Transverse colon (tissue), 4 donors: ENCODE measurements at regions not wholly inside any gene's neighbourhood (a gene's known extent, or its start where the extent isn't known, plus 50 kb on each side); places are given as distances from the start of the nearest gene placed in this dataset.

Experiments used
- DNase-seq: peaks from one replicate; pipeline ENCODE4 v3.0.0-alpha.2; 2019
- H3K27ac ChIP-seq, 4 donors: fragments of 200-600 bp; sonication (generic); 2 replicates each; pipeline ENCODE4 v1.5.1; 2016 to 2018; ENCODE audit warnings: inconsistent platforms in 4 of 4
- H3K27me3 ChIP-seq: fragments of 200-600 bp; sonication (generic); 2 replicates; pipeline ENCODE4 v1.5.1; 2017; ENCODE audit warnings: inconsistent platforms
- H3K36me3 ChIP-seq, 4 donors: fragments of 200-600 bp; sonication (generic); 2 replicates each; pipeline ENCODE4 v1.5.1; 2017 to 2019; ENCODE audit warnings: inconsistent platforms in 4 of 4
- H3K4me1 ChIP-seq, 4 donors: fragments of 200-600 bp; sonication (generic); 2 replicates each; pipeline ENCODE4 v1.5.1; 2017 to 2020; ENCODE audit warnings: inconsistent platforms in 4 of 4
- H3K4me3 ChIP-seq, 4 donors: fragments of 200-600 bp; sonication (generic); 1 replicate in 1 of 4; 2 replicates in 3 of 4; pipeline versions ENCODE4 v1.5.1 to v1.6.1; 2017 to 2019; ENCODE audit warnings: inconsistent platforms in 4 of 4
- H3K9me3 ChIP-seq, 2 donors: fragments of 200-600 bp; sonication (generic); 2 replicates each; pipeline ENCODE4 v1.5.1; 2017 to 2019; ENCODE audit warnings: inconsistent platforms in 2 of 2
- EP300 ChIP-seq: sonication (generic); formaldehyde crosslinking; IDR thresholded peaks from one replicate; pipeline ENCODE4 v1.6.1; 2017; ENCODE audit warnings: antibody characterized with exemption, low read depth
- POLR2A ChIP-seq: fragments of 450-650 bp; IDR thresholded peaks from one replicate; pipeline ENCODE4 v1.6.1; 2016; ENCODE audit warnings: antibody characterized with exemption, mild to moderate bottlenecking, moderate library complexity
- POLR2AphosphoS5 ChIP-seq, 3 donors: sonication (generic); formaldehyde crosslinking; IDR thresholded peaks; one replicate each; pipeline ENCODE4 v1.6.1; 2016; ENCODE audit warnings: antibody characterized with exemption in 3 of 3
- WGBS, 2 donors: methylation state at CpG; one replicate each; pipeline ENCODE4 v1.1.5; 2018; ENCODE audit warnings: low coverage in 1 of 2; 5-methylcytosine and 5-hydroxymethylcytosine counted together
- in situ Hi-C, 4 donors: fragments of 200-750 bp; cut with MboI; loops; one replicate each; pipeline versions ENCODE4 v1.15.0 to v1.15.1; 2017; ENCODE audit warnings: low sequenced_read_pairs in 3 of 4, low pct_ligation_motif_present in 1 of 4, low pct_unique_long_range_greater_than_20kb in 1 of 4
- intact Hi-C: fragments of 100-400 bp; cut with DNase I; formaldehyde crosslinking; loops from one replicate; pipeline ENCODE4 v1.15.1; 2023; ENCODE audit warnings: low total_unique reads
- TF ChIP-seq, protein P1 (sequence below), 5 experiments: fragments of 200-600 bp in 3 of 5; fragments of 450-650 bp in 2 of 5; sonication (generic) in 3 of 5; IDR thresholded peaks; 1 replicate in 2 of 5; 2 replicates in 3 of 5; pipeline ENCODE4 v1.5.1; 2016 to 2017; ENCODE audit warnings: antibody characterized with exemption in 5 of 5, inconsistent platforms in 3 of 5, mild to moderate bottlenecking in 2 of 5, moderate library complexity in 1 of 5

DNA sequence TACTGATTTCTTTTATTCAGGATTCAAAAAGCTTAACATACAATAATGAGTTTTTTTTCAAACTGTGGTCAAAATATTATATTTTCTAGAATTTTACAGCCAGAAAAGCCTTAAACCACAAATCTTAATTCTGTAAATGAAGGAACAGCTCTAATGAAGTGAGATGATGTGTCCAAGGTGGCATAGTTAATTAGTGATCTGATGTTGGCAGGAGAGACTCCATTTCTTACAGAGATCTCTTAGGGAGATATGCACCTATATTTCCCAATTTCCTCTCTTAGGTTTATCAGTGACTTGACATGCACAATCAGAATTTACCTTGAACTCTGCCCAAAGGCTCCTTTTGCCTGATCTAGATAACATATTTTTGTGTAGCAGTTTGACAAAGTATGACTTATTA lies 211.1 kb upstream of the ZNF804B start:
- in situ Hi-C loops: no loop called here
- Histone ChIP-seq H3K27me3 (no peaks in the 10 kb centered on the region), H3K4me1 (no peaks in the 10 kb centered on the region), H3K9me3 (peaks cover 0 to 7% of the 10 kb centered on the region in 2 donors), H3K27ac (no peak overlapping the region), H3K4me3 (no peak overlapping the region), H3K36me3 (no peaks in the 10 kb centered on the region)
- intact Hi-C loops: no loop called here
- DNase-seq: no peak
- no peak for TF ChIP-seq EP300

DNA sequence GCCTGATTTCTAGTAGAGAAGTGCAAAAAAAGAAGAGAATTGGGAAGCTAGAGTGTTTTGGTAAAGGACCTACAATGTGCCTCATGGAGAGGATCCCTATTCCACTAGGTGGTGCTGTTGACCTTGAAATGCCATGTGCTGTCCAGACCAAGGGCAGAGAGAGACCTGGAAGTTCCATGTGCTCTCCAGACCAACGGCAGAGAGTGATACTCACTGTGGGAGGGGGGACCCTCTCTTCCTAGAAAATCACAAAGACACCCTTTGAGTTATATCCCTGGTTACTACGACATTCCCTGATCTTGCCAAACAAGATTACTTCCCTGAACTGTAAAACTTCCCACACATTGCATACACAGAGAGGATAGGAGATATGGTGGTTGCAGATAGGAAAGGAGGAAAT lies 212.7 kb upstream of the ZNF804B start:
- Histone ChIP-seq H3K9me3 (peaks cover 0 to 7% of the 10 kb centered on the region in 2 donors), H3K4me1 (no peaks in the 10 kb centered on the region), H3K36me3 (no peaks in the 10 kb centered on the region), H3K27me3 (no peaks in the 10 kb centered on the region), H3K27ac (no peak overlapping the region), H3K4me3 (no peak overlapping the region)
- 36 to 80% methylated on average over 1 to 2 of the region's 2 CpGs for WGBS, 2 donors
- intact Hi-C loops (no loop called here), in situ Hi-C loops (no loop called here)
- no peak for DNase-seq
- no peak for TF ChIP-seq EP300
- TF ChIP-seq, protein P1, sequence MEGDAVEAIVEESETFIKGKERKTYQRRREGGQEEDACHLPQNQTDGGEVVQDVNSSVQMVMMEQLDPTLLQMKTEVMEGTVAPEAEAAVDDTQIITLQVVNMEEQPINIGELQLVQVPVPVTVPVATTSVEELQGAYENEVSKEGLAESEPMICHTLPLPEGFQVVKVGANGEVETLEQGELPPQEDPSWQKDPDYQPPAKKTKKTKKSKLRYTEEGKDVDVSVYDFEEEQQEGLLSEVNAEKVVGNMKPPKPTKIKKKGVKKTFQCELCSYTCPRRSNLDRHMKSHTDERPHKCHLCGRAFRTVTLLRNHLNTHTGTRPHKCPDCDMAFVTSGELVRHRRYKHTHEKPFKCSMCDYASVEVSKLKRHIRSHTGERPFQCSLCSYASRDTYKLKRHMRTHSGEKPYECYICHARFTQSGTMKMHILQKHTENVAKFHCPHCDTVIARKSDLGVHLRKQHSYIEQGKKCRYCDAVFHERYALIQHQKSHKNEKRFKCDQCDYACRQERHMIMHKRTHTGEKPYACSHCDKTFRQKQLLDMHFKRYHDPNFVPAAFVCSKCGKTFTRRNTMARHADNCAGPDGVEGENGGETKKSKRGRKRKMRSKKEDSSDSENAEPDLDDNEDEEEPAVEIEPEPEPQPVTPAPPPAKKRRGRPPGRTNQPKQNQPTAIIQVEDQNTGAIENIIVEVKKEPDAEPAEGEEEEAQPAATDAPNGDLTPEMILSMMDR (IDR thresholded peaks at IDR 0.05): peak in 4 of 5 experiments; percentile 14 to 36 (median 23)

DNA sequence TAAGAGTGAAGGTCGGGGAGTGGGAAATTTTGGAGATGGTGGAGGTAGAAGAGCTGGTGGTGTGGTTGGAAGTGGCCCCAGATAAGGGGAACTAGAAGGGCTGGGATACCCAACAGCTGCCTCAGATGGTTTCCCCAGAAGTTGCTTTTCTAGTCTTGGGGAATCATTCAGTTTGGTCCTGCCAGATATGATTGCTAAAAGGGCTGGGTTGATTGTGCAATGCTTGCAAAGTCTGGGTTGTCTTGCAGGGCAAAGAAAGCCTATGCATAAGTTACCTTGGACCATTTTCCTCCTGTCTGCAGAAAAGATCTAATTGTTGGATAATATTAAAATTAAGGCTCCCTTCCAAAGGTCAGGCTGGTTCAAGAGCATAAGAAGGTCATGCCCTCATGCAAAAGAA lies 213.8 kb upstream of the ZNF804B start:
- in situ Hi-C loops: no loop called here
- no peaks in the 10 kb centered on the region for H3K4me1 ChIP-seq
- peaks cover 0 to 7% of the 10 kb centered on the region in 2 donors for H3K9me3 ChIP-seq
- no peaks in the 10 kb centered on the region for H3K27me3 ChIP-seq
- TF ChIP-seq EP300: no peak
- TF ChIP-seq POLR2A: no peak
- TF ChIP-seq, protein P1 (IDR thresholded peaks at IDR 0.05): no peak
- no peak overlapping the region for H3K4me3 ChIP-seq
- WGBS, 2 donors: 67% methylated on average over 1 of the region's 1 CpG
- DNase-seq: no peak
- H3K36me3 ChIP-seq: no peaks in the 10 kb centered on the region
- no peak overlapping the region for H3K27ac ChIP-seq
- intact Hi-C loops: no loop called here

DNA sequence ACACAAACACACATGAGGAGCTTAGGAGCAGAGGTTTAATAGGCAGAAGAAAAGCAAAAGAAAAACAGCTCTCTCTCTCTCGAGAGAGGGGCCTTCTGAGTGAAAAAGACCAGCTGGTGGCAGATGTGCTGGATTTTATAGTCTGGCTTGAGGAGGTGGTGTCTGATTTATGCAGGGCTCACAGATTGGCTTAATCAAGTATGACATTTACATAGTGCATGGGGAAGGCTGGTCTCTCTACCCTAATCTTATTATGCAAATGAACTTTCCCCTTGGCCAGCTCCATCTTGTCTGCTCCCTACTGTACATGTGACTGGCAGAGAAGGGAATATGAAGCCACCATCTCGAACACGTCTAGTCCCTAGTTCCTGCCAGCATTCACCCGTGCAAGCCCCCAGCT lies 219.5 kb upstream of the ZNF804B start:
- Histone ChIP-seq H3K36me3 (no peaks in the 10 kb centered on the region), H3K4me1 (no peaks in the 10 kb centered on the region), H3K9me3 (no peaks in the 10 kb centered on the region), H3K27me3 (no peaks in the 10 kb centered on the region), H3K27ac (no peak overlapping the region), H3K4me3 (no peak overlapping the region)
- in situ Hi-C loops (no loop called here), intact Hi-C loops (no loop called here)
- no peak for DNase-seq
- no peak for TF ChIP-seq POLR2AphosphoS5 (IDR thresholded peaks at IDR 0.05)
- no peak for TF ChIP-seq POLR2A
- TF ChIP-seq, protein P1 (IDR thresholded peaks at IDR 0.05): no peak
- TF ChIP-seq EP300: no peak
- WGBS, 2 donors: 55 to 62% methylated on average over 2 to 4 of the region's 4 CpGs

DNA sequence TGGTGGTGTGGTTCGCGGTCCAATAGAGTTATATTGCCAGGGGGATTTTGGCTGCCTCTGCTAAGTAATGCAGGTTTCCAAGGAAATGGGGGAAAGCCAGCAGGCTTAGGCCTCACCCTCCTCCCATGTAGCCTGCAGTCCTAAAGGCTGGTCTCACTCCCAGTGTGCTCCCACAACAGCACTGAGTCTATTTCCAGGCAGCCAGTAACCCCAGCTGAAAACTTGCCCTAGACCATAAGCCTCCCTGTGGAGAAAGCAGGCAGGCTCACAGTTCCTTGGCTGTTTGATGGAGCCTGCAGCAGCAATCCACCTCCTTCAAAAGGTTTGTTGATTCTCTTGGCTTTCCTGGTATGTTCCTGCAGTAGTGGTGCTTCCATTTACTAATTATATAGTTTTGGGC lies 220.0 kb upstream of the ZNF804B start:
- in situ Hi-C loops (no loop called here), intact Hi-C loops (no loop called here)
- no peak for DNase-seq
- H3K4me1 ChIP-seq: no peaks in the 10 kb centered on the region
- H3K27ac ChIP-seq: no peak overlapping the region
- TF ChIP-seq POLR2AphosphoS5 (IDR thresholded peaks at IDR 0.05): no peak
- TF ChIP-seq POLR2A: no peak
- TF ChIP-seq, protein P1 (IDR thresholded peaks at IDR 0.05): no peak
- TF ChIP-seq EP300: no peak
- WGBS, 2 donors: 75% methylated on average over 2 of the region's 2 CpGs; no CpG with 5 or more reads in 1 of the 2 donors
- H3K36me3 ChIP-seq: no peaks in the 10 kb centered on the region
- no peak overlapping the region for H3K4me3 ChIP-seq
- no peaks in the 10 kb centered on the region for H3K9me3 ChIP-seq
- no peaks in the 10 kb centered on the region for H3K27me3 ChIP-seq
